GM19397 (cell line): ENCODE measurements at regions not wholly inside any gene's neighbourhood (a gene's known extent, or its start where the extent isn't known, plus 50 kb on each side); places are given as distances from the start of the nearest gene placed in this dataset.

ENCODE experiments used
- ATAC-seq: cut with Tn5 transposase; IDR thresholded peaks from one replicate; pipeline ENCODE4 v1.9.1; 2021; ENCODE audit warnings: mild to moderate bottlenecking, moderate library complexity; ENCODE audit not compliant: unreplicated experiment

GRCh38 chr1:87508247-87508787 is 179.6 kb downstream of the LMO4 start:
- ATAC-seq = no peak

- no peak for ATAC-seq
These were observed 181.9 kb downstream of the LMO4 start for GRCh38 chr1:87510540-87510939.

- no peak for ATAC-seq
These were observed 182.8 kb downstream of the LMO4 start for GRCh38 chr1:87511449-87511848.

GRCh38 chr1:87512431-87512830 is 183.8 kb downstream of the LMO4 start:
- no peak for ATAC-seq

DNA sequence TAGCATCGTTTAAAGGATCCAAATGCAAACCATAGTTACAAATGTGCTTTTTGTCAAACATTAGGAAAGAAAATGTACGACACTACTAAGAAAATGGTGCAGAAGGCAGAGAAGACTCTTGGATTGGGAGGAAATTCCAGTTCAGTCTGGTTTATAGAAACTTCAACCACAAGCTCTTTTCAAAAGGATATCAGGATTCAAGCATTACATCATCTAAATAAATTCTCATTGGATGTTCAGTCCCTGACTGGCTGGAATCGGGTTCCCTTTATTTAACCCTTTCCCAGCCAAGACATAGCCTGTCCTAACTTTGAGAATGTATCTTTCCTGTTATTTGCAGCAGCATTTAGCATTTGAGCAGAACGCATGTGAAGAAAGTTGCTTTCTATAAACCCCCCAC is 184.6 kb downstream of the LMO4 start:
- ATAC-seq = no peak

- no peak for ATAC-seq
These were observed 185.4 kb downstream of the LMO4 start for GRCh38 chr1:87513966-87514660.

- no peak for ATAC-seq
These were observed 187.1 kb downstream of the LMO4 start for GRCh38 chr1:87515781-87516180.

- ATAC-seq = no peak
These were observed 190.1 kb downstream of the LMO4 start for GRCh38 chr1:87518794-87519193.

DNA sequence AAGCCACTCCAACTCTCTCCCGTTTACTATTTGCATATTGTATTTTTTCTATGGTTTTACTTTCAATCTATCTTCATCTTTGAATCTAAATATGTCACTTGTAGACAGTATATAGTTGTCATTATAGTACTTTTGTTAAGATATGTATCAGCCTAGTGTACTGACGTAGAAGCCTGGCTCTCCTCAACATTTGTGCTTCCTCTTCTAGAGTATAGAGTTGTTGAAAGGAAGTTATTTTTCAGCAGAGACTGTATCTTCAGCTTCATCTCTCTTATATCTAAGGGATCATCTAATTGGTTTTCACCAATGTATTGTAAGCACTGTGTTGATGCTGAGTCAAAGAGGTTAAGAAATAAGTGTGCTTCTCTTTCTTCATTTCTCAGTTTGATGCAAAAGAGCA is 192.8 kb downstream of the LMO4 start:
- ATAC-seq = no peak

DNA sequence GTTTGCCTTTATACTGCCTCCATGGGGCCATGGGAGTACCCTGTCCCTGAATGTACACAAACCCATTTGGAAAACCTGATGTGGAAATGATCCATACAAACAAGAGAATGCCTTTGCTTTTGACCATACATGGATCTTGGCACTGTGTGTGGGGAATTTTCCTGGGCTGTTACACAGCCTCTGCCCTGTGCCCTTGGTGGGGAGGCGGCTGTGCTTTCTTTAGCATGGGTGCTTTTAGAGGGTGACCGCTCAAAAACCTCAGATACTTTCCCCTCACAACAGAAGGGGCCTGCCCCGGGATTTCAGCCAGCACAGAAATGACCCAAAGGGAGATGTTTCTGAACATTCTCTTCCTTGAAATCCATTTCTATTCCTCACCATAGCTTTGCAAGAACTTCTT is 194.8 kb downstream of the LMO4 start:
- no peak for ATAC-seq

DNA sequence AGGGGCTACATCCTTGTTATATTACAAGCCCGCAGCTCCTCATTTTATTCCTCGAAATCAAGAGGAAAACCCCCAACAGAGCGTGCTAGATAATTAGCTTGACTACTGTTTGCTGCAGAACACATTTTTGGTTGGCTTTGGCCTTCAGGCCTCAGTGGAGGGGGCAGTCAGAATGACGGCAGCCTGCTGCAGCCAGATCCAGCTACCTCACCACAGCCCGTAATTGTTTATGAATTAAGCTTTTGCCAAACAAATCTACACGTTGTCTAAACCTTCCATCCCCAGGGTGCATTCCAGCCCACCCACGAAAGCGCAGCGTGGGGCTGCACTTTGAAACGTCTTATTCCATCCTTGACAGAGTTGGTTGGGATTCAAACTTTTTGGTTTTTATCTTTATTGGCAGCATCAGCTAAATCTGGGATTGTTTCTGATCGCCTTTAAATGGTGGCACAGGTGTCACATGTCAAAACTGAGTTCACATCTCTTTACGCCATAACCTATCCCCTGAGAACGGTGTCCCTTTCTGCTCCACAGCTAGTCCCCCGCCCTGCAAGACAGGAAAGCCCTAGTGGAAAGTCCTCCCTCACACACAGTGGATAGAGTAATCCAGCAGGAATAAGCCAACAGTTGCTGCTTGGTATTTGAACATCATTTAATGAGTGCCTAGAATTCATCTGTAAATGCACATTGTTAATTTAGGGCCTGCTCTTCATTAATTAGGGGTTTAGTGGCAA is 195.5 kb downstream of the LMO4 start:
- ATAC-seq = no peak

- no peak for ATAC-seq
These were observed 200.3 kb downstream of the LMO4 start for GRCh38 chr1:87528754-87529517.

- ATAC-seq = no peak
These were observed 201.5 kb downstream of the LMO4 start for GRCh38 chr1:87530042-87530807.

DNA sequence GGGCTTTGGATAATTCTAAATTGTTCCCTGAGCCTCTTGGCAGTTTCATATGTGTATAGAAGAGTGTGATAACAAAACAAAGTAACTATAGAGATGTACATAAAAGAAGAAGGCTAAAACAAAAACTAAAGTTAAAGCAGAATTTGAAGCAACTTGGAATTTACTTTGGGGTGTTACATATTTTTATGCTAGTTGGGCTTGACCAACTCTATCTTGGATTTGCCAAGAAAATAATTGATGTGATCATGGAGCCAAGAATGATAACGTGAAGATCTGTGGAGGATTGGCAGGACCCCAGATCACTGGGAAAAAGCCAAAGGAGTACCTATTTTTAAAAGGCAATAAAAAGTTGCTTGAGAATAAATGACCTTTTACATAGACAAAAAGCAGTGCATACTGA is 206.9 kb downstream of the LMO4 start:
- ATAC-seq = no peak

DNA sequence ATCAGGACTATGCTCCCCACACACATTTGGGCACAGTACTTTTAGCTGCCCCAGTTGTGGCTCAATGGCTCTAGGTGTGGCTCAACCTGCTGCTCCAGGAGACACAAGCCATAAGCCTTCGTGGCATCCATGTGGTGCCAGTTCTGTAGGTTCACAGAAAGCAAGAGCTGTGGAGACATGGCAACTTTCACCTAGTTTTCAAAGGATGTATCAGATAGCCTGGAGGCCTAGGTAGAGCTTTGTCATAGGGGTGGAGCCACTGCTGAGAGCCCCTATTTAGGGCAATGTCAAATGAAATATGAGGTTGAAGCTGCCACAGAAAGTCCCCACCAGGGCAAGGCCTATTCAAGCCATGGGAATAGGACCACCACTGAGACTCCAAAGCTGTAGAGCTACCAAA is 210.5 kb downstream of the LMO4 start:
- no peak for ATAC-seq

DNA sequence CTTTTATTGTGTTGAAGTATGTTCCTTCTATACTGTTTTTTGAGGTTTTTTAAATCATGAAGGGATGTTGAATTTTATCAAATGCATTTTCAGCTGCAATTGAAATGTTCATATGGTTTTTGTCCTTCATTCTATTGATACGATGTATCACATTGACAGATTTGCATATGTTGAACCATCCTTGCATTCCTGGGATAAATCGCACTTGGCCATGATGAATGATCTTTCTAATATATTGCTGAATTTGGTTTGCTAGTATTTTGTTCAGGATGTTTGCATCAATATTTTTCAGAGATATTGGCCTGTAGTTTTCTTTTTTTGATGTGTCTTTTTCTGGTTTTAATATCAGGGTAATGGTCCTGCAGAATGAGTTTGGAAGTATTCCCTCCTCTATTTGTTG is 214.0 kb downstream of the LMO4 start:
- ATAC-seq = no peak

- no peak for ATAC-seq
These were observed 221.1 kb downstream of the LMO4 start for GRCh38 chr1:87549738-87550137.

GRCh38 chr1:87553511-87553910 is 224.8 kb downstream of the LMO4 start:
- no peak for ATAC-seq

DNA sequence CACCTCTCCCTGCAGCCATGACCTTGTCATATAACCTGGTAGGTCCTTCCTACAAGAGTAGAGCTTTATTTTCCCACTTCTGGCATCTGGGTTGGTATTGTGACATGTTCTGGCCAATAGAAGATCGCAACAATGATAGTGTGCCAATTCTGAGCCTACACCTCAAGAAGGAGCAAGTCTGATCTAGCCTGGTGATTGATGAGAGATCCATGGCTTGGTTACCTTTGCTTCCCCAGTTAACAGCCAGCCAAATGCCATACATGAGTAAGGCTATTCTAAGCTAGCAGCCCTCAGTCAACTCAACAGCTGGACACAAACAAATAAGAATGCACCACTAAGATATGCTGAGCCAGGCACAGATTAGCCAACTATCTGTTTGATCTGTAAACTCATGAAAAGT is 226.7 kb downstream of the LMO4 start:
- ATAC-seq = no peak

DNA sequence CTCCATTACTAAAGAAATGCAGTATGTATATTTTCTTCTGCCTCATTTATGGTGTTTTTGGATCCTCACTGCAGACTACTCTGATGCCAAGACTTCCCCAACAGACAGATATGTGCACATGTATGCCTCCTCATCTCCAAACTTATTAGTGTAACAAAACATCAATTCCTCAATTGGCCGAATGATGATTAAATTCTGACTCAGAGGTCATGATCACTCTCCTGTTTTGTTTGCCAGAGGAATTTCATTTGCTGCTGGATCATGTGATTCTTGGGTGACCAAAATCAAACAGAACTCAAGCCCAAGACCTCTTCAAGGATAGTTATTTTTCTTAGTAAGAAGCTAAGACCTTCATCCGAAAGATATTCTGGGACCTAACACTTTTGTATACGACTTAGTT is 227.6 kb downstream of the LMO4 start:
- ATAC-seq = no peak

DNA sequence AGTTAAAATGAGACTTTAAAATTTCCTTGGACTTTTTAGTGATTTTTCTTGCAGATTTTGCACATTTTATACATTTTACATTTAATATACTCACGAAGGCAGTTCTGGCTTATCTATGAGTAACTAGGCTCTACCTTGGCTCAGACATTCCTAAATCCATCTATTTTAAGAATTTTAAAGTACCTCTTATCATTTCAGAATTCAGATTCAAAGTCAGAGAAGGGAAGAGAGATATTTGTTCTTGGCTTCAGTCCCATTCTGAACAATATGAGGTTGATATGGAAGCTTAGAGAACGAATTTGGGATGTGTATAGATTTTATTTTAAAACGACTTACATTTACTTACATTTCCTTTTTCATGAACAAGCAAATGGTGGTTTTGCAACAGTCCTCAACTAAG is 230.2 kb downstream of the LMO4 start:
- no peak for ATAC-seq
